Astrocyte (in vitro differentiated cells and primary cell): ENCODE measurements at regions not wholly inside any gene's neighbourhood (a gene's known extent, or its start where the extent isn't known, plus 50 kb on each side); places are given as distances from the start of the nearest gene placed in this dataset.

Source experiments
- EZH2 ChIP-seq: IDR thresholded peaks from 2 replicates; pipeline ENCODE4 v1.6.1; 2012; ENCODE audit warnings: mild to moderate bottlenecking, low read length, inconsistent platforms; ENCODE audit not compliant: insufficient read depth
- TF ChIP-seq, protein P1 (sequence below): IDR thresholded peaks from 2 replicates; pipeline ENCODE4 v1.5.1; 2011; ENCODE audit warnings: low read depth, mild to moderate bottlenecking, inconsistent platforms, low read length, moderate library complexity; ENCODE audit not compliant: insufficient read depth

DNA sequence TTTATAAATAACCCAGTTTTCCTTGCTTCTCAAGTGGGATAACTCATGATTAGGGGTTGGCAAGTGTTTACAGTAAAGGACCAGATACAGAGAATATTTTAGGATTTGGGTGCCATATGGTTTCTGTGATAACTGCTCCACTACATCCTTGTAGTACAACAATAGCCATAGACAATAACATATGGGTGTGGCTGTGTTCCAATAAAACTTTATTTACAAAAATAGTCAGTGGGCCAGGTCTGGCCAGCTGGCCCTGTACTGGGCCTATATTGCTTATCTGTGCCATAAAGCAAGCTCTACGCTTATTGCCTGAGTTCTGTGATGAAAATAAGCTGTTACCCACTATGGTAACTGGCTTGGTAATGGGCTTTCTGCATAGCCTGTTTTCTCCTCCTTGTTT, 386.5 kb upstream of the RBFOX1 start:
- TF ChIP-seq, protein P1, sequence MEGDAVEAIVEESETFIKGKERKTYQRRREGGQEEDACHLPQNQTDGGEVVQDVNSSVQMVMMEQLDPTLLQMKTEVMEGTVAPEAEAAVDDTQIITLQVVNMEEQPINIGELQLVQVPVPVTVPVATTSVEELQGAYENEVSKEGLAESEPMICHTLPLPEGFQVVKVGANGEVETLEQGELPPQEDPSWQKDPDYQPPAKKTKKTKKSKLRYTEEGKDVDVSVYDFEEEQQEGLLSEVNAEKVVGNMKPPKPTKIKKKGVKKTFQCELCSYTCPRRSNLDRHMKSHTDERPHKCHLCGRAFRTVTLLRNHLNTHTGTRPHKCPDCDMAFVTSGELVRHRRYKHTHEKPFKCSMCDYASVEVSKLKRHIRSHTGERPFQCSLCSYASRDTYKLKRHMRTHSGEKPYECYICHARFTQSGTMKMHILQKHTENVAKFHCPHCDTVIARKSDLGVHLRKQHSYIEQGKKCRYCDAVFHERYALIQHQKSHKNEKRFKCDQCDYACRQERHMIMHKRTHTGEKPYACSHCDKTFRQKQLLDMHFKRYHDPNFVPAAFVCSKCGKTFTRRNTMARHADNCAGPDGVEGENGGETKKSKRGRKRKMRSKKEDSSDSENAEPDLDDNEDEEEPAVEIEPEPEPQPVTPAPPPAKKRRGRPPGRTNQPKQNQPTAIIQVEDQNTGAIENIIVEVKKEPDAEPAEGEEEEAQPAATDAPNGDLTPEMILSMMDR, result no peak
- no peak for TF ChIP-seq EZH2
